ENCODE measurements at regions not wholly inside any gene's neighbourhood (a gene's known extent, or its start where the extent isn't known, plus 50 kb on each side); places are given as distances from the start of the nearest gene placed in this dataset.
"Not testable (repeated sequence)": the region's sequence is repeated elsewhere in the genome, so short reads cannot be mapped to it uniquely, and the experiment has no call there.

- TF ChIP-seq, protein P1, sequence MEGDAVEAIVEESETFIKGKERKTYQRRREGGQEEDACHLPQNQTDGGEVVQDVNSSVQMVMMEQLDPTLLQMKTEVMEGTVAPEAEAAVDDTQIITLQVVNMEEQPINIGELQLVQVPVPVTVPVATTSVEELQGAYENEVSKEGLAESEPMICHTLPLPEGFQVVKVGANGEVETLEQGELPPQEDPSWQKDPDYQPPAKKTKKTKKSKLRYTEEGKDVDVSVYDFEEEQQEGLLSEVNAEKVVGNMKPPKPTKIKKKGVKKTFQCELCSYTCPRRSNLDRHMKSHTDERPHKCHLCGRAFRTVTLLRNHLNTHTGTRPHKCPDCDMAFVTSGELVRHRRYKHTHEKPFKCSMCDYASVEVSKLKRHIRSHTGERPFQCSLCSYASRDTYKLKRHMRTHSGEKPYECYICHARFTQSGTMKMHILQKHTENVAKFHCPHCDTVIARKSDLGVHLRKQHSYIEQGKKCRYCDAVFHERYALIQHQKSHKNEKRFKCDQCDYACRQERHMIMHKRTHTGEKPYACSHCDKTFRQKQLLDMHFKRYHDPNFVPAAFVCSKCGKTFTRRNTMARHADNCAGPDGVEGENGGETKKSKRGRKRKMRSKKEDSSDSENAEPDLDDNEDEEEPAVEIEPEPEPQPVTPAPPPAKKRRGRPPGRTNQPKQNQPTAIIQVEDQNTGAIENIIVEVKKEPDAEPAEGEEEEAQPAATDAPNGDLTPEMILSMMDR (IDR thresholded peaks at IDR 0.05), result no peak
- Mint-ChIP-seq H3K36me3 (ENCODE audit: low read depth) (no peaks in the 10 kb centered on the region), H3K9me3 (no peaks in the 10 kb centered on the region), H3K4me1 (ENCODE audit: low read depth) (peaks cover 12% of the 10 kb centered on the region), H3K4me3 (no peak overlapping the region), H3K27ac (no peak overlapping the region), H3K27me3 (ENCODE audit: insufficient read depth) (peaks cover 21% of the 10 kb centered on the region)
- no peak for DNase-seq
Observed at GRCh38 chr2:173567493-173567892, 212.8 kb downstream of the CDCA7 start.

- Mint-ChIP-seq H3K36me3 (ENCODE audit: low read depth) (no peaks in the 10 kb centered on the region), H3K27me3 (ENCODE audit: insufficient read depth) (peaks cover 18% of the 10 kb centered on the region), H3K4me3 (no peak overlapping the region), H3K4me1 (ENCODE audit: low read depth) (peaks cover 12% of the 10 kb centered on the region), H3K27ac (no peak overlapping the region), H3K9me3 (no peaks in the 10 kb centered on the region)
- peak; percentile 28 for DNase-seq
- TF ChIP-seq, protein P1 (IDR thresholded peaks at IDR 0.05), result peak; percentile 69
Observed at GRCh38 chr2:173568054-173568453, 213.4 kb downstream of the CDCA7 start.

DNA sequence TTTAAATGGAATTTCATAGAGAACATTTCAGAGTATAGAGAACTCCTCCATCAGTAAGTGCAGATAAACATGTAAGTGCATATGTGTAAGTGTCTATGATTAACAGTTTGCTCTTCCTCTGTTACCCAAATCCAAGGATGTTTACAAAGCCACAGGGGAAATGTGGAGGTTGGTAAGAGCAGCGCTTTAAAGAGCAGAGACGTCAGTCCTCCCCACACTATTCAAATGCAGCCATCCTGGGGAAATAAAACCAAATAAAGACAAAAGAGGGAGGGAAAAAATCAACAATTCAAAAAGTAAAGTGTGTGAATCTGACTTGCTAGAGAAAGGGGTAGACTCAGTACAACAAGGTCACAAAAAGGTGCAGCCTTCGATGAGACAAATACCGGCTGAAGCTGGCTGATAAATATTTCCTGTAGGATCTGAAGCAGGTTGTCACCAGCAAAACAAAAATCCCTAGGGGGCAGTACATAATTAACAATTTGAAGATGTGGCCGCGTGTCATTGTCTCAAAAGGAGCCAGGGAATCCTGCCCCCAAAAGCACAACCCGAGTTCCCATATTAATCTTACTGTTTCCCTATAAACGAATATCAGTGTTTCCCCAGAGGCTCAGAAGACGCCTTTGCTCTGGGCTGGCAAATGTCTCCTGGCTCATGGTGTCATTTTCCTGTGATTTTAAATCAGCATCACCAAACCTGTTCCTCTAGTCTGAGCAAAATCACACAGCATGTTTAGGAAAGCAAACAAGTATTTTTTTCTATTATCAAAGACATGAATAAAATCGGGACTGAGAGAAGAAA, 216.5 kb downstream of the CDCA7 start:
- H3K27ac Mint-ChIP-seq, result no peak overlapping the region
- H3K9me3 Mint-ChIP-seq, result no peaks in the 10 kb centered on the region; the same call in 1 of the 2 replicates
- peaks cover 9% of the 10 kb centered on the region for H3K27me3 Mint-ChIP-seq (ENCODE audit: insufficient read depth)
- H3K36me3 Mint-ChIP-seq (ENCODE audit: low read depth), result 0 out of 2 replicates have a peak, but pooled peaks cover 4% of the 10 kb centered on the region
- peaks cover 35% of the 10 kb centered on the region for H3K4me1 Mint-ChIP-seq (ENCODE audit: low read depth)
- DNase-seq, result peak; percentile 38
- no peak overlapping the region for H3K4me3 Mint-ChIP-seq
- TF ChIP-seq, protein P1 (IDR thresholded peaks at IDR 0.05), result peak; percentile 76

- H3K36me3 Mint-ChIP-seq (ENCODE audit: low read depth), result 0 out of 2 replicates have a peak, but pooled peaks cover 4% of the 10 kb centered on the region
- no peaks in the 10 kb centered on the region; the same call in 1 of the 2 replicates for H3K9me3 Mint-ChIP-seq
- no peak overlapping the region for H3K27ac Mint-ChIP-seq
- peaks cover 44% of the 10 kb centered on the region for H3K4me1 Mint-ChIP-seq (ENCODE audit: low read depth)
- TF ChIP-seq, protein P1 (IDR thresholded peaks at IDR 0.05), result no peak
- no peak overlapping the region for H3K4me3 Mint-ChIP-seq
- no peak for DNase-seq
- H3K27me3 Mint-ChIP-seq (ENCODE audit: insufficient read depth), result peaks cover 7% of the 10 kb centered on the region
Observed at GRCh38 chr2:173571887-173572680, 217.4 kb downstream of the CDCA7 start.

GRCh38 chr2:173572848-173573247, 218.2 kb downstream of the CDCA7 start:
- no peak for DNase-seq
- Mint-ChIP-seq H3K4me1 (ENCODE audit: low read depth) (peaks cover 45% of the 10 kb centered on the region), H3K4me3 (no peak overlapping the region), H3K27ac (no peak overlapping the region), H3K36me3 (ENCODE audit: low read depth) (0 out of 2 replicates have a peak, but pooled peaks cover 4% of the 10 kb centered on the region), H3K27me3 (ENCODE audit: insufficient read depth) (peaks cover 2% of the 10 kb centered on the region; the same call in 1 of the 2 replicates), H3K9me3 (no peaks in the 10 kb centered on the region; the same call in 1 of the 2 replicates)
- TF ChIP-seq, protein P1 (IDR thresholded peaks at IDR 0.05), result no peak

GRCh38 chr2:173573782-173574181, 219.1 kb downstream of the CDCA7 start:
- H3K4me3 Mint-ChIP-seq; DNase-seq; H3K27ac Mint-ChIP-seq; H3K27me3 Mint-ChIP-seq (ENCODE audit: insufficient read depth); H3K9me3 Mint-ChIP-seq; H3K36me3 Mint-ChIP-seq (ENCODE audit: low read depth): not testable (repeated sequence)
- peaks cover 54% of the 10 kb centered on the region for H3K4me1 Mint-ChIP-seq (ENCODE audit: low read depth)

Measured in HFFc6 (cell line).